GM18511 (cell line): ENCODE measurements at regions not wholly inside any gene's neighbourhood (a gene's known extent, or its start where the extent isn't known, plus 50 kb on each side); places are given as distances from the start of the nearest gene placed in this dataset.
"Not testable (repeated sequence)": the region's sequence is repeated elsewhere in the genome, so short reads cannot be mapped to it uniquely, and the experiment has no call there.

Experiments
- ATAC-seq: cut with Tn5 transposase; IDR thresholded peaks from one replicate; pipeline ENCODE4 v1.9.1; 2021; ENCODE audit warnings: mild to moderate bottlenecking, moderate library complexity; ENCODE audit not compliant: unreplicated experiment

DNA sequence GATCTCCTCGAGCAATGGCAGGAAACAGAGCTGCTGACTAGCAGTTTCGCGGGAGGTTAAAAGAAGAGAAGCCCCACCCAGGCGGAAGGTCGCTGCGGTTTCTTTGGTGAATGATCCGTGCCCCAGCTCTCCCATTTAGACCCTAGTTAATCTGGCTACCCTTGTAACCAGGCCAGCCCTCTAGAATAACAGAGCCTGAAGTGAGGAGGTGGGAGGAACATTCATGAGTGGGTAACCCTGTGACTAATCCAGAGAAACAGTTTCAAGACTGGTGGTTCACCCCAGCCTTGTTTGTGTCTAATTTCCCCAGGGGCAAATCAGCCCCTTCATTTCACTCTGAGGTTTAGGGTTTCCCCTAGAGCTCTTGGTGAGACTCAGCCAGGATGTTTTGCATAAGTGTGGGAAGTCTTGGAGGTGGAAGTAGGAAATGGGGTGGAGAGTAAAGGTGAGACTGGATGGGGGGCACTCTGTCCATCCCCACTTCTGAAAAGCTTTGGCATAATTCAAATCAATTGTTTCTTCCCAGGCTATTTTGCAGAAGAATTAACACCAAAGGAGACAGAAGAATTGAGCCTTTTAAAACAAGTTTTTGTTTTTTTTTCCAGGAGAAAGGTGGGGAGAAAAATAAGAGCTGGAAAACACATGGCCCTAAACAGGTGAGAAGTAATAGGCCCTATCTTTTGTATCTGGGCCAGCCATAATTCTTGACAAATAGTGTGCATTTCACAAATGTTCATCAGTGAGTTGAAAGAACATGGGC is 303.1 kb downstream of the RPLP1 start:
- ATAC-seq, result peak; percentile 91

DNA sequence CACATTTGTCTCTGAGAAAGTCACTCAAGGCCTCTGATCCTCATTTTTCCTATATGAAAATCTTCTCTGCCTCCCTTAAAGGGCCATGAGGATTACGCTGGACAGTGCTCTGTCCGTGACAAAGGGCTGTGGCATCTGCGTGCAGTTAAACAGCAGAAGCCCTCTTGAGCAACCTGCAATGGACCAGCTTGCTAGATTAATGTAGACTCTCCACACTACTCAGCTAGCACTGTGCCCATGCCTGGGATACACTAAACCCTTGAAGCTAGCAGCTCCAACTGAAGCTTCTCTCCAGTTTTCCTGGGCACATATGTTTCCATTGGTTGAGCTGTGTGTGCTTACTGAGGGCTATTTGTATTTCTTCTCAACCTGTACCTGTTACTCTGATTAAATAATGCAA is 303.8 kb downstream of the RPLP1 start:
- ATAC-seq, result no peak

DNA sequence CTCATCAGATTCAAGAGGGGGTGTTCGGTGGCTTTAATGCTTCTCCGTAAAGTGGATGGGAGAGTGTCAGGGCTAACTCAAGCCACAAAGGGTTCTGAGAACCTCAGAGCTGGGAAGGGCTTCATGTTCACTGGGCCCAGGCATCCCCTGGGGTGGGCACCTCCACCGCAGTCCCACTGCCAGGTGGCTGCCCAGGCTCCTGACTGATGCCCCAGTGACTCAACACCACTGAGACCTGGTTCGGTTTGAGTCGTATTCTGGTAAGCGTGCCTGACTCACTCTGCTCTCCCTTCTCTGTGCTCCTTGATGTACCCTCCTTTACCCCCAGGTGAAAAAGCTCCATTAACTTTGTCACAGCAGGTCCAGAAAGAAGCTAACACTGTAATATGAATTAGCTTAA is 304.6 kb downstream of the RPLP1 start:
- no peak for ATAC-seq

DNA sequence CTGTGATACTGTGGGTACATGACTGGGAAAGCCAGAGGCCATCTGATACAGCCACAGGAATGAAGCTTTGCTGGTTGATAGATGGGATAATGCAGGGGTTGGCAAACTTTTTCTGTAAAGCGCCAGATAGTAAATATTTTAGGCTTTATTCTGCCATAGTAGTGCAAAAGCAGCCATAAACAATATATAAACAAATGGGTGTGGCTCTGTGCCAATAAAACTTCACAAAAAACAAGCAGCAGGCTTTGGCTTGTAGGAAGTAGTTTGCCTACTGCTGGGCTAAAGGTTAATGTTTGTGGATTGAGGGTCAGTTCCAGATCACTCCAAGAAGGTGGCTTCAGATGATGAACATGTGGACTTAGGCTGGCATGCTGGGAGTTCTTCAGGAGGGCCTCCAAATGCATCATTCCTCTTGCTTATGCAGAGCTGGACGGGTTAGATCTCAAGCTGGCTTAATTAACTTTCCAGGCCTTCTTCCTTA is 305.7 kb downstream of the RPLP1 start:
- no peak for ATAC-seq

DNA sequence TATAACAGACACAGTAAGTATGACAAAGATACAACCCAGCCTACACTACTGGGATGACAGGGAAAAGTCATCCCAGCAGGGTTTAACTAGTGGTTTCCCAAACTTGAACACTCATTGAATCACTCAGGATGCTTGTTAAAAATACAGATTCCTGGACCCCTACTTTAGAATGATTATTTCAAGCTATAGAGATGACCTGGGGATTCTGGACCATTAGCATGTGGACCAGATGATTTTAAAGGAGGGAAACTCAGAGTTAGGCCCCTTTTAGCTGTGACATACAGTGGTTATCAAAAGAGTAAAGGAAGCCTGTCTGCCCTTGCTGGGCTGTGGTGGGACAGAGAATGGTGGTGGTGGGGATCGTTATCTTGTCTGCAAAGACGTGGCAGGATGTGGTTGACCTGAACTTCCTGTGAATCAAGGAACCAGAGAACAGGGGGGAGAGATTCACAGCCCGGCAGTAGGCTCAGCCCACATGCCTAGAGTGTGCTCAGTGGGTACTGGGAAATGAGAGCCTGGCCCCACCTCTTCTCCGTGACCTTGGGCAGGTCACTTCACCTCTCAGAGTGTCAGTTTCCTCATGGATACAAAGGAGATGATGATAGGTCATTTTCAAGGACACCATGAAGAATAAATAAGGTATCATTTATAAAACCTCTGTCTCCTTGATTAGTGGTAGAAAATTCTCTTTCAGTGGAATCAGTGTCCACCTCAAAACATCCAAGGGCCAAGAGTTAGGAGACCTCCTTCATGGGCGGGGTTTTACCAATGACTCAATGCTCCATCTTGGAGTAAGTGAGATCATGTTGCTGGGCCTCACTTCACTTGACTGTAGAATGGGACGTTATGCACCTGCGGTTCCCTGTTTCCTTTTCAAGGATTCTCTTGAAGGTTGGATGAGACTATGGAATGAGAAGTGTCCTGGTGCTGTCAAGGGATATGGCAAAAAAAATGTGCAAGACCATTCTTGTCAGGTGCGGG is 306.5 kb downstream of the RPLP1 start:
- ATAC-seq, result no peak

DNA sequence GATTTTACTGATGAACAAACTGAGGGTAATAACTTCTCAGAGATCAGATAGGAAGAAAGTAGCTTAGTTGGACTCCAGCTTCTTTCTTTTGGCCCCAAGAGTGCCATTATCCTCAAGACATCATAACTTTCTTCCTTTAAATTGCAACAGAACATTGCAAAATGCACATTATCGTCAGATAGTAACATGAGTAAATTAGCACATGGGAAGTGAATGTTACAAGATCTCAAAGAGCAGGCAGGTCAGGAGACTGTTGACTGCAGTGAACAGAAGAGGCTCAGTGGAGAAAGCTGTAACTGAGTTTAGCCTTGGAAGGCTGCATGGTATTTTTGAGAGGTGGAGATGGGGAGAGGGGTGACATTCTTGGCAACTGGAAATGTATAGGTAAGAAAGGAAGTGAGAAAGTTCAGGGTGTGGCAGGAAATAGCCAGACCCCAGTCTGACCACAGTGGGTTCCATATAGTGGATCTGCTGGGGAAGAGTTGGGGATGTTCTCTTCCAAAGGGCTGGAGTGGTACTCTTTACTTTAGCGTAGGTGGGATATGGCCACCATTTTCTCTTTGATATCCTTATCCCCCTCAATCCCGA is 307.7 kb downstream of the RPLP1 start:
- ATAC-seq, result no peak

DNA sequence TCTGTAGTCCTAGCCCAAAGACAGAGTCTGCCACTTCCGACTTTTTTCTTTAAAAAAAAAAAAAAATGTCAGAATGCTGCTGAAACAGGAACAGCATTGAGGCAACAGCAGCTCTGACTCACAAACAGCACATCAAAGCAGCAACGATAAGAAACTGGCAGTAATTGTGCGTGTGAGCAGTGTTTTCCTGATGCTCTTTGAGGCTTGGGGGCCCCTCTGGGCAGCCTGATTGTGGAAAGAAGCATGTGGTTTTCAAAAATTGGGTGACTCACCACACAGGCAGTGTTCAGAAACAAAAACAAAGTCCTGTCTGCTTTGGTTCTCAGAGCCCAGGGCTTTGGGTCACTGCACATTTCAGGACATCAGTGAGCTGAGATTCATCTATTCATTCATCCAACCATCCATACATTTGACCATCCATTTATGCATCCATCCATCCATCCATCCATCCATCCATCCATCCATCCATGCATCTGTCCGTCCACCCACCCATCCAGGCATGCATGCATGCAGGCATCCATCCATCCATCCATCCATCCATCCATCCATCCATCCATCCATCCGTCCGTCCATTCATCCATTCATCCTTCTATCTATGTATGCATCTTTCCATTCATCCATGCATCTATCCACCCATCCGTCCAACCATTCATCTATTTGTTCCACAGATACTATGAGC is 308.4 kb downstream of the RPLP1 start:
- peak; percentile 75 for ATAC-seq

DNA sequence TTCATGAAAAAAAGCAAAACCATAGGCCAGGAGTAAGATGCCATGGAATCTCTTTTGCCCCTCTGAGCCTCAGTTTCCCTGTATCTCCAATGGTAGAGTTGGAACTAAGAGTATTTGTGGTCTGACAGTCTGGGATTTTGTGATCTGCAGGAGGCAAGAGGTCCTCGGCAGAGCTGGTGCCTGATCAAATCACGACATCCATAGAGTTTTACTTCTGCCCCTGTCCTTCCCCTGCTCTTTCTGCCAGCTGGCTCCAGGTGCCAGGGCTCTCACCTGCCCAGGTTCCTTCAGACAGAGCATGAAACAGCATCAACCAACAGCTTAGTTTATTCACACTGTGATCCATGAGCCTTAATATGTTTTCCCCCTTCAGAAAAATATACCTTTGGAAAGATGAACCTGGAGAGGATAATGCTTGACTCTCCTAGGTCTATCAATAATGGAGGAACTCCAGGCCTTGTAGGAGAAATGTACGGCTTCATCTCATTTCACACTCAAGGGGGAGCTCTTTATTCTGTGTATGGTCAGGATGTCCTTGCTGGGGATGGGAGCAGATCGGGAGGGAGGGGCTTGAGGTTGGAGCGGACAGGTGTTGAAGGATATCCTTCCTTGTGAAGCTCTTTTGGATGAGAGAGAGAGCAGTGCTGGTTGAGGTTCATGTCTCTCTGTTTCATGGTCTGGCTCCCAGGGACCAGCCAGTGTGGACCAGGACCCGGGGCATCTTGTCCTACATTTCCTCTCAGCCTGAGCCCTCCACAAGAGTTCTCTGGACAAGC is 309.9 kb downstream of the RPLP1 start:
- no peak for ATAC-seq

DNA sequence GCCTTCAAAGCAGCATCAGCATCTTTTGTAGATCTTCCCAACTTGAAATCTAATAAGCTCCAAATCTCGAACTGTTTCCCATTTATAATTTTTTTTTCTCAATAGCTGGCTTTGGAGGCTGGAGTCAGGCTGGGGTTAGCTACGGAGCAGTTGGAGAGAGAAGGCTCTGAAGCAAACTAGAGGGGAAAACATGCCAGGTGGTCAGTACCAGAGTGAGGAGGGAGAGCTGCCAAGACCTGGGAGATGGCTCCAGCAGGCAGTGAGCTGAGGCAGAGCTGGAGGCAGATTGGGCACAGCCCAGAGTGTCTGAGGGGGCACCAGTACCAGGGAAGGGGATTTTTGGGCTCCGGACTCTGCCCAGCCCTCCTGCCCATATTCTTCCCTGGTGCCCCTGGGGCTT is 311.2 kb downstream of the RPLP1 start:
- ATAC-seq, result no peak

DNA sequence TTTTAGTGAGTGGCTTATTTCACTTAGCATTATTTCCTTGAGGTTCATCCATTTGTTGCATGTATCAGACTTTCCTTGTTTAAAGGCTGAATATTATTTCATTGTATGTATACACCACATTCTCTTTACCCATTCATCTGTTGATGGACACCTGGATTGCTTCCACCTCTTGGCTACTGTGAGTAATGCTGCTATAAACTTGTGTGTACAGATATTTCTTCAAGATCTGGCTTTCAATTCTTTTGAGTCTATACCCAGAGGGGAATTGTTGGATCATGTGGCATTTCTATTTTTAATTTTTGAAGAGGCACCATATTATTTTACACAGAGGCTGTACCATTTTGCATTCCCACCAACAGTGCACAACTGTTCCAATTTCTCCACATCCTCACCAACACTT is 313.5 kb downstream of the RPLP1 start:
- no peak for ATAC-seq

DNA sequence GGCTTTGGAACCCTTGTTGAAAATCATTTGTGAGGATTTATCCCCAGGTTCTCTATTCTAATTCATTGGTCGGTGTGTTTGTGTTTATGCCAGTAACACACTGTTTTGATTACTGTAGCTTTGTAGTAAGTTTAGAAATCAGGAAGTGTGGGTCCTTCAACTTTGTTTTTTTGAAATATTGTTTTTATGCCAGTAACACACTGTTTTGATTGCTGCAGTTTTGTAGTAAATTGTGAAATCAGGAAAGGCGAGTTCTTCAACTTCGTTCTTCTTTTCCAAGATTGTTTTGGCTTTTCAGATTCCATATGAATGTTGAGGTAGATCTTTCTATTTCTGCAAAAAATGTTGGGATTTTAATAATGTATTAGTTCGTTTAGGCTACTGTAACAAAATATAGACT is 314.6 kb downstream of the RPLP1 start:
- no peak for ATAC-seq

DNA sequence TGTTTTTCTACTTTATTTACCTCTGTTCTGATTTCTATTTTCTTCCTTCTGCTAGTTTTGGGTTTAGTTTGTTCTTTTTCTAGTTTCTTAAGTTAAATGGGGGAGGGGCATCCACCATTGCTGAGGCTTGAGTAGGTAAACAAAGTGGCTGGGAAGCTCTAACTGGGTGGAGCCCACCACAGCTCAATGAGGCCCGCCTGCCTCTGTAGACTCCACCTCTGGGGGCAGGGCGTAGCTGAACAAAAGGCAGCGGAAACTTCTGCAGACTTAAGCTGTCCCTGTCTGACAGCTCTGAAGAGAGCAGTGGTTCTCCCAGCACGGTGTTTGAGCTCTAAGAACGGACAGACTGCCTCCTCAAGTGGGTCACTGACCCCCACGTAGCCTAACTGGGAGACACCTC is 316.7 kb downstream of the RPLP1 start:
- not testable (repeated sequence) for ATAC-seq

DNA sequence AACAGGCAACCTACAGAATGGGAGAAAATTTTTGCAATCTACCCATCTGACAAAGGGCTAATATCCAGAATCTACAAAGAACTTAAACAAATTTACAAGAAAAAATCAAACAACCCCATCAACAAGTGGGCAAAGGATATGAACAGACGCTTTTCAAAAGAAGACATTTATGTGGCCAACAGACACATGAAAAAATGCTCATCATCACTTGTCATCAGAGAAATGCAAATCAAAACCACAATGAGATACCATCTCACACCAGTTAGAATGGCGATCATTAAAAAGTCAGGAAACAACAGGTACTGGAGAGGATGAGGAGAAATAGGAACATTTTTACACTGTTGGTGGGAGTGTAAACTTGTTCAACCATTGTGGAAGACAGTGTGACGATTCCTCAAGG is 321.6 kb downstream of the RPLP1 start:
- ATAC-seq, result not testable (repeated sequence)

DNA sequence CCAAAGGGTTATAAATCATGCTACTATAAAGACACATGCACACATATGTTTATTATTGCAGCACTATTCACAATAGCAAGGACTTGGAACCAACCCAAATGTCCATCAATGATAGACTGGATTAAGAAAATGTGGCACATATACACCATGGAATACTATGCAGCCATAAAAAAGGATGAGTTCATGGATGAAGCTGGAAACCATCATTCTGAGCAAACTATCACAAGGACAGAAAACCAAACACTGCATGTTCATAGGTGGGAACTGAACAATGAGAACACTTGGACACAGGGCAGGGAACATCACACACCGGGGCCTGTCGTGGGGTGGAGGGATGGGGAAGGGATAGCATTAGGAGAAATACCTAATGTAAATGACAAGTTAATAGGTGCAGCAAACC is 322.1 kb downstream of the RPLP1 start:
- ATAC-seq, result not testable (repeated sequence)

DNA sequence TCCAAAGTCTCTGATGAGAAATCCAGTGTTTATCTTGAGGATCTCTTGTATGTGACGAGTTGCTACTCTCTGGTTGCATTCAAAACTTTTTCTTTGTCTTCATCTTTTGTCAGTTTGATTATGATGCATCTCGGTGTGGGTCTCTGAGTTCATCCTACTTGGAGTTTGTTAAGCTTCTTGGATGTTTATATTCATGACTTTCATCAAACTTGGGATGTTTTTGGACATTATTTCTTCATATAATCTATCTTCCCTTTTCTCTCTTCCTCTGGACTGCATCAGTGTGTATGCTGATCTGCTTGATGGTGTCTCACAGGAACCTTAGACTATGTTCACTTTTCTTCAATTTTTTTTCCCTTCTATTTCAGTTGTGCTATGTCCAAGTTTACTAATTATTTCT is 320.4 kb downstream of the TLE3 start:
- no peak for ATAC-seq

DNA sequence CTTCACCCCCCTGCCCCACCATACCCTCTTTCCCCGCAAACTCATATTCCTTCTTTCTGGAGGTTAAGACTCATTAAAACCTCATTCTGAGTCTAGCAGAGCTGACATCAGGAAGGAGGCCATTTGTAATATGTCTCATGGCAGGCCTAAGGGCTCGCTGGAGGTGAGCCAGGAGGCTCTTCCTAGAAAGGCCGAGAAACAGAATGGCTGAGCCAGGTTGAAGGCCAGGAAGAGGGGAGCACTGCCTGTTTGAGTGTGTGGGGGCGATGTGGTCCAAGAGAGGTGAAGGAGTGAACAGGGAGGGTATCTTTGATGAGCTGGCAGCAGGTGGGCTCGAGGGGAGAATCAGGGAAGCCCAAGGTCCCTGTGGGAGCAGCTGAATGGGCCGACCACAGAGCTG is 317.3 kb downstream of the TLE3 start:
- no peak for ATAC-seq

DNA sequence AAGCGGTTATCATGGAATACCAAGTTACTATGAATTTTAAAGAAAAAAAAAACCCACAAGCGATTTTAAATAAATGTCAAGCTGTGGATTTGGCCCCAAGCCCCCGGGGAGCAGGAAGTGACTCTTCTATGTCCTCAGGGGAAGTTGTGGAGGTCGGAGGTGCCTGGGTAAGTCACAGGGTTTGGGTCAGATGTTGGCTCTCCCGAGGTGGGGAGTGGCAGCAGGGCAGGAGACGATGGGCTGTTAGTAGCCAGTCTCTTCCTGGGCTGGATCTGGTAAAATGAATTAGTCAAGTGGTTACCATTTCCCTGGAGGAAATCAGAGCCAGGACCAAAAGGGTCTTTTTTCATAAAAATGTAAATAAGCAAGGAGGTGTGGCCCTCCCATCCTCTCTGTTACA is 316.7 kb downstream of the TLE3 start:
- no peak for ATAC-seq

DNA sequence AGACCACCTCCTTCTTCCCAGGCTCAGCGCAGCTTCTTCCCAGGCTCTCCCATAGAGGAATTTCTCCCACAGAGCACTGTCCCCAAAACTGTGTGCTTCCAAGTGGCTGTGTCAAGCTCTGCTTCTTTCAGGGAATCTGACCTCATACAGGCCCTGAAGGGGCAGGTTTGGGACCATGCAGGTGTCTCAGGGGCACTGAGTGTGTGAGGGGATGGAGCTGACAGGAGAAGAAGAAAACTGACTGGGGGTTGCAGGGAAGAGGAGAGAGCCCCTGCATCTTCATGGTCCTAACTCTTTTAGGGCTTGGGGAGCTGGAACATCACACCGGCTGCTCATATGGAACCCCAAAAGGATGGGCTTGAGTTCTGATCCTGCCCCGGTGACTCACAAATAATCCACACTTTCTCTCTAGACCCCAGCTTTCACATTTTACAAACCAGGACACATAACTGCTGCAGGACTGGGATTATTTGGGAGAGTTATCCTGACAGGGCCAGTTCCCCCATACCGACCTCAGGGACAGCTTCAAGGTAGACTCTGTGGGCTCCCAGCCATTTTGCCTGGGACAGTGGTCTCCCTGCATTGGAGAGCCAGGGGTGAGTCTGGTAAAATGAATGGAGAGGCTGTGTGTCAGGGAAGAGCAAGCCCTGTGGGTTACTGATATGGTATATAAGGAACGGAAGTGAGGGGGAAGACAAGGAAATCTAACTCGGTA is 316.1 kb downstream of the TLE3 start:
- no peak for ATAC-seq

DNA sequence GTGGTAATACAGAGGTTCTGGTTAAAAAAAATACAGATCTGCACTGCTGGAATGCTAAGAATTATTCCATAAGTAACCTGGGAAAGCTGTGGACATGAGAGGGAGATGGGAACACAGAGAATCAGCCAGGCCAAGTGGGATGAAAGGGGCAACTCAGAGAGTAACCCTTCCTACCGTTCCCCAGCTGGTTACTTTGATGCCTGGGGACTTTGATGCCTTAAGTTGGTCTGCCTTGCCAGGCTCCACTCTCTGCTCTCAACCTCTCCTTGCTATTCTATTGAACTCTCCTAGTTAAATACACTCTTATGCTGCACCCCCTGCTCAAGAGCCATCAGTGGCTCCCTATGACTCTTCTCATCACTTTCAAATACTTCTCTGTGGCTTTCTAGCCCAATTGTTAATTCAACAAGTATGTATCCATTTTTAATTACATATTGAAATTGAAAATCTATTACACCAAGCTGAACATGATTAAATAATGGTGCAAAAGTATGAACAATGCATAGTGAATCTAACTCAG is 315.5 kb downstream of the TLE3 start:
- ATAC-seq, result no peak
